ENCODE measurements at regions not wholly inside any gene's neighbourhood (a gene's known extent, or its start where the extent isn't known, plus 50 kb on each side); places are given as distances from the start of the nearest gene placed in this dataset.

- peaks cover 14% of the 10 kb centered on the region for H3K9me3 ChIP-seq (ENCODE audit: insufficient read depth, low read depth, low read length)
- H3K27ac ChIP-seq (ENCODE audit: low read depth, low read length), result no peak overlapping the region
- H3K18ac ChIP-seq (ENCODE audit: low read length), result no peak overlapping the region
- no peak overlapping the region for H3K23ac ChIP-seq (ENCODE audit: low read length)
- H2BK12ac ChIP-seq (ENCODE audit: low read length), result no peak overlapping the region
- no peak overlapping the region for H2AK5ac ChIP-seq (ENCODE audit: low read length)
- H3K4ac ChIP-seq (ENCODE audit: low read depth, low read length), result no peak overlapping the region
- H2BK5ac ChIP-seq (ENCODE audit: low read depth, low read length, poor library complexity), result no peak overlapping the region
- no peak overlapping the region for H3K9ac ChIP-seq (ENCODE audit: low read length)
- H4K8ac ChIP-seq (ENCODE audit: low read depth, low read length), result no peak overlapping the region
- no peak overlapping the region for H4K12ac ChIP-seq (ENCODE audit: low read depth, low read length)
- no peak overlapping the region for H3K14ac ChIP-seq (ENCODE audit: low read length)
- no peak overlapping the region for H3K4me2 ChIP-seq (ENCODE audit: low read length)
- H3K36me3 ChIP-seq (ENCODE audit: control insufficient read depth in 1 of 2, insufficient read depth in 2 of 2, low read length in 2 of 2), result no peaks in the 10 kb centered on the region
- no peak overlapping the region for H3K4me3 ChIP-seq (ENCODE audit: low read depth, low read length)
- WGBS (ENCODE audit: extremely low coverage, insufficient coverage, insufficient read length), result no CpG with 5 or more reads among the region's 6 CpGs
- H2BK120ac ChIP-seq (ENCODE audit: insufficient read depth, low read length, poor library complexity), result no peak overlapping the region
- no peaks in the 10 kb centered on the region for H3K79me2 ChIP-seq (ENCODE audit: control insufficient read depth, insufficient read depth, low read length, poor library complexity)
- H3K27me3 ChIP-seq (ENCODE audit: insufficient read depth, low read length), result no peaks in the 10 kb centered on the region
- no peak for DNase-seq
- no peaks in the 10 kb centered on the region for H3K79me1 ChIP-seq (ENCODE audit: low read length)
- no peaks in the 10 kb centered on the region for H3K4me1 ChIP-seq (ENCODE audit: control insufficient read depth in 1 of 2, insufficient read depth in 2 of 2, low read length in 2 of 2)
- no peak overlapping the region for H4K91ac ChIP-seq (ENCODE audit: low read depth, low read length)
- no peak overlapping the region for H2AFZ ChIP-seq (ENCODE audit: insufficient read depth, low read length, poor library complexity)
Measured at GRCh38 chr9:89878687-89879086, 273.9 kb downstream of the GADD45G start.

GRCh38 chr9:89879276-89879675, 274.5 kb downstream of the GADD45G start:
- Histone ChIP-seq H3K27ac (ENCODE audit: low read depth, low read length) (no peak overlapping the region), H4K8ac (ENCODE audit: low read depth, low read length) (no peak overlapping the region), H2BK12ac (ENCODE audit: low read length) (no peak overlapping the region), H3K4ac (ENCODE audit: low read depth, low read length) (no peak overlapping the region), H2BK120ac (ENCODE audit: insufficient read depth, low read length, poor library complexity) (no peak overlapping the region), H2AK5ac (ENCODE audit: low read length) (no peak overlapping the region), H4K91ac (ENCODE audit: low read depth, low read length) (no peak overlapping the region), H2AFZ (ENCODE audit: insufficient read depth, low read length, poor library complexity) (no peak overlapping the region), H3K79me1 (ENCODE audit: low read length) (no peaks in the 10 kb centered on the region), H3K9ac (ENCODE audit: low read length) (no peak overlapping the region), H2BK5ac (ENCODE audit: low read depth, low read length, poor library complexity) (no peak overlapping the region), H3K14ac (ENCODE audit: low read length) (no peak overlapping the region), H3K4me3 (ENCODE audit: low read depth, low read length) (no peak overlapping the region), H3K18ac (ENCODE audit: low read length) (no peak overlapping the region), H3K27me3 (ENCODE audit: insufficient read depth, low read length) (no peaks in the 10 kb centered on the region), H3K4me2 (ENCODE audit: low read length) (no peak overlapping the region), H4K12ac (ENCODE audit: low read depth, low read length) (no peak overlapping the region), H3K23ac (ENCODE audit: low read length) (no peak overlapping the region), H3K79me2 (ENCODE audit: control insufficient read depth, insufficient read depth, low read length, poor library complexity) (no peaks in the 10 kb centered on the region), H3K9me3 (ENCODE audit: insufficient read depth, low read depth, low read length) (peaks cover 14% of the 10 kb centered on the region), H3K36me3 (ENCODE audit: control insufficient read depth in 1 of 2, insufficient read depth in 2 of 2, low read length in 2 of 2) (no peaks in the 10 kb centered on the region), H3K4me1 (ENCODE audit: control insufficient read depth in 1 of 2, insufficient read depth in 2 of 2, low read length in 2 of 2) (no peaks in the 10 kb centered on the region)
- WGBS (ENCODE audit: extremely low coverage, insufficient coverage, insufficient read length), result no CpG with 5 or more reads among the region's 6 CpGs
- no peak for DNase-seq

- Histone ChIP-seq H3K79me1 (ENCODE audit: low read length) (no peaks in the 10 kb centered on the region), H3K27ac (ENCODE audit: low read depth, low read length) (no peak overlapping the region), H3K14ac (ENCODE audit: low read length) (no peak overlapping the region), H3K27me3 (ENCODE audit: insufficient read depth, low read length) (no peaks in the 10 kb centered on the region), H3K18ac (ENCODE audit: low read length) (no peak overlapping the region), H4K8ac (ENCODE audit: low read depth, low read length) (no peak overlapping the region), H4K91ac (ENCODE audit: low read depth, low read length) (no peak overlapping the region), H3K4me3 (ENCODE audit: low read depth, low read length) (no peak overlapping the region), H3K23ac (ENCODE audit: low read length) (no peak overlapping the region), H3K79me2 (ENCODE audit: control insufficient read depth, insufficient read depth, low read length, poor library complexity) (no peaks in the 10 kb centered on the region), H3K36me3 (ENCODE audit: control insufficient read depth in 1 of 2, insufficient read depth in 2 of 2, low read length in 2 of 2) (no peaks in the 10 kb centered on the region), H3K9me3 (ENCODE audit: insufficient read depth, low read depth, low read length) (peaks cover 14% of the 10 kb centered on the region), H4K12ac (ENCODE audit: low read depth, low read length) (no peak overlapping the region), H2BK5ac (ENCODE audit: low read depth, low read length, poor library complexity) (no peak overlapping the region), H3K4me2 (ENCODE audit: low read length) (no peak overlapping the region), H3K9ac (ENCODE audit: low read length) (no peak overlapping the region), H2AK5ac (ENCODE audit: low read length) (no peak overlapping the region), H3K4ac (ENCODE audit: low read depth, low read length) (no peak overlapping the region), H2BK120ac (ENCODE audit: insufficient read depth, low read length, poor library complexity) (no peak overlapping the region), H3K4me1 (ENCODE audit: control insufficient read depth in 1 of 2, insufficient read depth in 2 of 2, low read length in 2 of 2) (no peaks in the 10 kb centered on the region), H2AFZ (ENCODE audit: insufficient read depth, low read length, poor library complexity) (no peak overlapping the region), H2BK12ac (ENCODE audit: low read length) (no peak overlapping the region)
- no CpG with 5 or more reads among the region's 8 CpGs for WGBS (ENCODE audit: extremely low coverage, insufficient coverage, insufficient read length)
- DNase-seq, result peak in 1 of 2 donors; percentile 18
Measured at GRCh38 chr9:89879701-89880100, 274.9 kb downstream of the GADD45G start.

- Histone ChIP-seq H3K4me2 (ENCODE audit: low read length) (no peak overlapping the region), H3K4ac (ENCODE audit: low read depth, low read length) (no peak overlapping the region), H3K18ac (ENCODE audit: low read length) (no peak overlapping the region), H3K14ac (ENCODE audit: low read length) (no peak overlapping the region), H2AFZ (ENCODE audit: insufficient read depth, low read length, poor library complexity) (no peak overlapping the region), H2AK5ac (ENCODE audit: low read length) (no peak overlapping the region), H4K8ac (ENCODE audit: low read depth, low read length) (no peak overlapping the region), H3K23ac (ENCODE audit: low read length) (no peak overlapping the region), H2BK120ac (ENCODE audit: insufficient read depth, low read length, poor library complexity) (no peak overlapping the region), H3K9me3 (ENCODE audit: insufficient read depth, low read depth, low read length) (peaks cover 14% of the 10 kb centered on the region), H4K91ac (ENCODE audit: low read depth, low read length) (no peak overlapping the region), H3K27ac (ENCODE audit: low read depth, low read length) (no peak overlapping the region), H2BK12ac (ENCODE audit: low read length) (no peak overlapping the region), H3K9ac (ENCODE audit: low read length) (no peak overlapping the region), H3K79me2 (ENCODE audit: control insufficient read depth, insufficient read depth, low read length, poor library complexity) (no peaks in the 10 kb centered on the region), H3K4me3 (ENCODE audit: low read depth, low read length) (no peak overlapping the region), H4K12ac (ENCODE audit: low read depth, low read length) (no peak overlapping the region), H3K36me3 (ENCODE audit: control insufficient read depth in 1 of 2, insufficient read depth in 2 of 2, low read length in 2 of 2) (no peaks in the 10 kb centered on the region), H3K4me1 (ENCODE audit: control insufficient read depth in 1 of 2, insufficient read depth in 2 of 2, low read length in 2 of 2) (no peaks in the 10 kb centered on the region), H2BK5ac (ENCODE audit: low read depth, low read length, poor library complexity) (no peak overlapping the region), H3K27me3 (ENCODE audit: insufficient read depth, low read length) (no peaks in the 10 kb centered on the region), H3K79me1 (ENCODE audit: low read length) (peaks cover under 1% of the 10 kb centered on the region)
- DNase-seq, result no peak
- no CpG with 5 or more reads among the region's 11 CpGs for WGBS (ENCODE audit: extremely low coverage, insufficient coverage, insufficient read length)
Measured at GRCh38 chr9:89880161-89880560, 275.3 kb downstream of the GADD45G start.
